ENCODE measurements at regions not wholly inside any gene's neighbourhood (a gene's known extent, or its start where the extent isn't known, plus 50 kb on each side); places are given as distances from the start of the nearest gene placed in this dataset.

DNA sequence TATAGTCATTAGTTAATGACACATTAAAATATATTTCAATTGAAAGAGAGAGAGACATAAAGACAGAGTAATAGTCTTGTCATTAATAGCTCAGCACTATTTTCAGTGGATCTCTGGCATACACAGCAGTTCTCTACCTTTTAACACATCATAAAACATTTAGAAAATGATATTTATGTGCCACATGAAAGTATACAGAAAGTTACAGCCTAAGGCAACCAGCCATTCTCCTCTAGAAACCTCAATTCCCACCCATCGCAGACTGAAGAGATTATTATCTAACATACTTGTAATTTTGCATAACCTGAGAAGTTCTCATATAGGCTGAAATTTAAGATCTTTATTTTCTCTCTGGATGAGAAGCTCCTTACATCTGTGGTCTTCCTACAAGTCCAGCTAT is 58.7 kb upstream of the FAM83B start:
- 69 to 79% methylated on average over 1 of the region's 1 CpG for WGBS, 2 donors

More for the DNA sequence above, 58.7 kb upstream of the FAM83B start:
- Histone ChIP-seq H3K4me1 (ENCODE audit: control insufficient read depth in 2 of 2, insufficient read depth in 2 of 2, low read length in 1 of 2) (no peaks in the 10 kb centered on the region), H3K4me3 (ENCODE audit: low read depth in 1 of 2, low read length in 2 of 2) (no peak overlapping the region), H3K9me3 (ENCODE audit: control insufficient read depth in 2 of 2, insufficient read depth in 1 of 2, low read depth in 1 of 2, low read length in 1 of 2) (no peaks in the 10 kb centered on the region), H3K36me3 (ENCODE audit: control insufficient read depth in 2 of 2, insufficient read depth in 2 of 2, low read length in 1 of 2) (no peaks in the 10 kb centered on the region), H3K27me3 (ENCODE audit: control insufficient read depth in 1 of 2, insufficient read depth in 2 of 2, low read length in 2 of 2) (no peaks in the 10 kb centered on the region), H3K27ac (ENCODE audit: low read depth in 2 of 2, low read length in 1 of 2) (no peak overlapping the region)
